ENCODE measurements at regions not wholly inside any gene's neighbourhood (a gene's known extent, or its start where the extent isn't known, plus 50 kb on each side); places are given as distances from the start of the nearest gene placed in this dataset.

DNA sequence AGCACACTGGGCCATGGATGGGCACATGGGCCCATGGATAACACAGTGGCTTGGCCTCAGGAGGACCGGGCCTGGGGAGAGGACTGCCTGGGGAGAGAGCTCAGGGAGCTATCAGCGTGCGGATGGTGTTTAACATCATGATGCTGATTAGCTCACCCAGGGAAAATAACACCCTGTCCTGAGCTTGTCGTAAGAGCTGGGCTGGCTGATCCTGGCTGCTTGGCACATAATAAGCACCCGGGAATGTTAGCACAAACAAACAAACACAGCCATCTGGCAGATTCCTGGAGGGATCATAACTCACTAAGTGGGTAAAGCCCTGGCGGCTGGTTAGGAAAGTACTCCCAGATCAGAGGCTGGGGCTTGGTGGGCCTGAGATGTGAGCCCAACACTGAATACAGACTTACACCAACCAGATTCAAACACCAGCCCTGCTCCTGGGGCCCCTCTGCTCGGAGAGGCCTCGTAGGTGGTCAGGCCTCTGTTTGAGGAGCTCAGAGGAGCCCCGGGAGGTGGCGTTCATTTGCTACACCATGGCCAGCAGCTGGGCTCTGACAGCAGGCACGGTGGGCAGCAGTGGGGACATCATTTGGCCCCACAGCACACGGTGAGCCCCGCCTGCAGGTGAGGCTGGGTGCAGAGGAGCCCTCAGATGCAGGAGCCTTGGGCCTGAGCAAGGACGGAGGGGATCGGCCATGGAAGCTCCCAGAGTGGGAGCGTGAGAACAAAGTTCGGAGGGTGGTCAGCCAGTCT is 193.4 kb upstream of the HDAC4 start:
- TF ChIP-seq, protein P1, sequence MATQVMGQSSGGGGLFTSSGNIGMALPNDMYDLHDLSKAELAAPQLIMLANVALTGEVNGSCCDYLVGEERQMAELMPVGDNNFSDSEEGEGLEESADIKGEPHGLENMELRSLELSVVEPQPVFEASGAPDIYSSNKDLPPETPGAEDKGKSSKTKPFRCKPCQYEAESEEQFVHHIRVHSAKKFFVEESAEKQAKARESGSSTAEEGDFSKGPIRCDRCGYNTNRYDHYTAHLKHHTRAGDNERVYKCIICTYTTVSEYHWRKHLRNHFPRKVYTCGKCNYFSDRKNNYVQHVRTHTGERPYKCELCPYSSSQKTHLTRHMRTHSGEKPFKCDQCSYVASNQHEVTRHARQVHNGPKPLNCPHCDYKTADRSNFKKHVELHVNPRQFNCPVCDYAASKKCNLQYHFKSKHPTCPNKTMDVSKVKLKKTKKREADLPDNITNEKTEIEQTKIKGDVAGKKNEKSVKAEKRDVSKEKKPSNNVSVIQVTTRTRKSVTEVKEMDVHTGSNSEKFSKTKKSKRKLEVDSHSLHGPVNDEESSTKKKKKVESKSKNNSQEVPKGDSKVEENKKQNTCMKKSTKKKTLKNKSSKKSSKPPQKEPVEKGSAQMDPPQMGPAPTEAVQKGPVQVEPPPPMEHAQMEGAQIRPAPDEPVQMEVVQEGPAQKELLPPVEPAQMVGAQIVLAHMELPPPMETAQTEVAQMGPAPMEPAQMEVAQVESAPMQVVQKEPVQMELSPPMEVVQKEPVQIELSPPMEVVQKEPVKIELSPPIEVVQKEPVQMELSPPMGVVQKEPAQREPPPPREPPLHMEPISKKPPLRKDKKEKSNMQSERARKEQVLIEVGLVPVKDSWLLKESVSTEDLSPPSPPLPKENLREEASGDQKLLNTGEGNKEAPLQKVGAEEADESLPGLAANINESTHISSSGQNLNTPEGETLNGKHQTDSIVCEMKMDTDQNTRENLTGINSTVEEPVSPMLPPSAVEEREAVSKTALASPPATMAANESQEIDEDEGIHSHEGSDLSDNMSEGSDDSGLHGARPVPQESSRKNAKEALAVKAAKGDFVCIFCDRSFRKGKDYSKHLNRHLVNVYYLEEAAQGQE (IDR thresholded peaks at IDR 0.05; ENCODE audit: insufficient read depth in 1 of 2, low read depth in 2 of 2, low read length in 2 of 2), result no peak
- no peak for TF ChIP-seq TAF1 (IDR thresholded peaks at IDR 0.05; ENCODE audit: borderline replicate concordance, insufficient read depth, low read length)
- no peak for TF ChIP-seq POLR2AphosphoS5 (IDR thresholded peaks at IDR 0.05; ENCODE audit: low read depth, low read length)

DNA sequence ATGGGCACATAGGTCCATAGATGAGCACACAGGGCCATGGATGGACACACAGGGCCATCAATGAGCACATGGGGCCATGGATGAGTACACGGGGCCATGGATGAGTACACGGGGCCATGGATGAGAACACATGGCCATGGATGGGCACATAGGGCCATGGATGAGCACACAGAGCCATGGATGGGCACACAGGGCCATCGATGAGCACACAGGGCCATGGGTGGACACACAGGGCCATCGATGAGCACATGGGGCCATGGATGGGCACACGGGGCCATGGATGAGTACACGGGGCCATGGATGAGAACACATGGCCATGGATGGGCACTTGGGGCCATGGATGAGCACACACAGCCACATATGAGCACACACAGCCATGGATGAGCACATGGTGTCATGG is 192.6 kb upstream of the HDAC4 start:
- TF ChIP-seq, protein P1 (IDR thresholded peaks at IDR 0.05; ENCODE audit: insufficient read depth in 1 of 2, low read depth in 2 of 2, low read length in 2 of 2), result no peak
- TF ChIP-seq FOXP2 (optimal IDR thresholded peaks at IDR 0.05; ENCODE audit: borderline replicate concordance, extremely low read depth, extremely low read length, insufficient read depth) (no peak), SIN3A (IDR thresholded peaks at IDR 0.05; ENCODE audit: borderline replicate concordance, insufficient read depth, low read length) (no peak), POLR2AphosphoS5 (IDR thresholded peaks at IDR 0.05; ENCODE audit: low read depth, low read length) (no peak), TAF1 (IDR thresholded peaks at IDR 0.05; ENCODE audit: borderline replicate concordance, insufficient read depth, low read length) (no peak)

DNA sequence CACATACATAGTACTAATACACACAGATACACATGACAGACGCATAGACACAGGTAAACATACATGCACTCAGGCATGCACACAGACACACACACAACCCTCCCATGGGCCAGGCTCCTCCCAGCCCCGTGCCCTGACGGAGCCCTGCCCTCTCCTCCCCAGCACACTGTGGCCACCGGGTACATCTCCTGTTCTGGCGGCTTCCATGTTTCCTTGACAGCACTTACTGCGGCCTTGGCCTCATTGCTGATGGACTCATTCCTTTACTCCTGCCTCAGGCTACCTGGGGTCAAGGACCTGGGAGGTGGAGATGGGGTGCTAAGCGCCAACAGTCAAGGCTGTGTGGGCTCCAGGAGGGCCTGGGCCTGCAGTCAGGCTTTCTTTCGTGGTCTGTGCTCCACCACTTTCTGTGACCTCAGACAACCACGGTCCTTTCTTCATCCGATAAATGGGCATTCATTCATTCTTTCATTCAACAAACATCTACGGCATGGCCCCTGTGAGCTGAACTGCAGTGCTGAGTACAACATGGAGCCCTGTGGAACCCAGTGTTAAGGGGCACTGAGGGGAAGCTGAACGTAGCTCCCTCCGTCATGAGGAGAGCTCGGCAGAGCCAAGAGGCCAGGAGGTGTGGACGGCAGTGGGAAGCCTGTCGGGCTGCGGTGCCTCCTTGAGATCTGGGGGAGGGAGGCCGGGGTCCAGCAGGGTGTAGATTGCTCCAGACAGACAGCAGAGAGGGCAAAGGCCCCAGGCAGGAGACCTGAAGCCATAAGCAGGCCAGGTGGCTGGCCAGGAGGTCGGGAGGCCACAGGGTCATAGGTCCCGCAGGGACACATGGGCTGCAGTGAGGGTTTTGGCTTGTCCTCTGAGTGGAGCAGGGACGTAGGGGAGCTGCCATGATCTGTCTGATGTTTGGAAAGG is 190.4 kb upstream of the HDAC4 start:
- TF ChIP-seq TAF1 (IDR thresholded peaks at IDR 0.05; ENCODE audit: borderline replicate concordance, insufficient read depth, low read length), result no peak
- TF ChIP-seq SIN3A (IDR thresholded peaks at IDR 0.05; ENCODE audit: borderline replicate concordance, insufficient read depth, low read length), result no peak

DNA sequence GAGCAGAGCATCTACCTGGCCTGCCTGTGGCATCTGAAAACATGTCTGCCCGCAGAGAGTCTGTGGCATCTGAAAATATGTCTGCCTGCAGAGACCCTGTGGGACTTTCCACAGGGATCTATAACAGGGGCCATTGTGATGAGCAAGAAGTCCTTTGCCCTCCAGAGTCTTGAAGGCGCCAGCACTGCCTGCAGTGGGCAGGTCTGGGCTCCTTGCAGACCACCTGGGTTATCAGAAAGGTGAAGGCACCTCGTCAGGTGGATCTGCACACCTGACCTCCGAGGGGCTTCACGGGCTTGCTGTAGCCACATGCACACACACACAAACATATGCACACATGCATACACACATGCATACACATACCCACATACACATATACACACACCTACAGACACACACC is 189.5 kb upstream of the HDAC4 start:
- TF ChIP-seq FOXP2 (optimal IDR thresholded peaks at IDR 0.05; ENCODE audit: borderline replicate concordance, extremely low read depth, extremely low read length, insufficient read depth) (no peak), SIN3A (IDR thresholded peaks at IDR 0.05; ENCODE audit: borderline replicate concordance, insufficient read depth, low read length) (no peak), POLR2AphosphoS5 (IDR thresholded peaks at IDR 0.05; ENCODE audit: low read depth, low read length) (no peak), TAF1 (IDR thresholded peaks at IDR 0.05; ENCODE audit: borderline replicate concordance, insufficient read depth, low read length) (no peak)
- TF ChIP-seq, protein P1 (IDR thresholded peaks at IDR 0.05; ENCODE audit: insufficient read depth in 1 of 2, low read depth in 2 of 2, low read length in 2 of 2), result no peak

DNA sequence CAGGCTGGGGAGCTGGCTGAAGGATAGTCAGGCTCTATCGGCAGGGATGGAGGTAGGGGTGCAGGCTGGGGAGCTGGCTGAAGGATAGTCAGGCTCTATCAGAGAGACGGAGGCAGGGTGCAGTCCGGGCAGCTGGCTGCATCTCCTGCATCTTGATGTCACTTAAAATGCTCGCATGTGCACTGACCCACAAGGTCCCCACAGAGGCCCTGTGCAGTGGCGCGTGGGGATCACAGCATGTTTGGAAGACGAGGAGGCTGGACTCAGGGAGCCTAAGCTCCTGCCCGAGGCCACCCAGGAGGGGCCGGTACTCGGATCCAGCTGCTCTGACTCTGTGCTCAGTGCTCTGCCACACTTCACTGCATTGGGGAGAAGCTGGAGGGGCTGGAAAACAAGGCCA is 189.0 kb upstream of the HDAC4 start:
- TF ChIP-seq TAF1 (IDR thresholded peaks at IDR 0.05; ENCODE audit: borderline replicate concordance, insufficient read depth, low read length) (no peak), FOXP2 (optimal IDR thresholded peaks at IDR 0.05; ENCODE audit: borderline replicate concordance, extremely low read depth, extremely low read length, insufficient read depth) (no peak), POLR2AphosphoS5 (IDR thresholded peaks at IDR 0.05; ENCODE audit: low read depth, low read length) (no peak), SIN3A (IDR thresholded peaks at IDR 0.05; ENCODE audit: borderline replicate concordance, insufficient read depth, low read length) (no peak)
- TF ChIP-seq, protein P1 (IDR thresholded peaks at IDR 0.05; ENCODE audit: insufficient read depth in 1 of 2, low read depth in 2 of 2, low read length in 2 of 2), result no peak
